CD4-positive, alpha-beta T cell treated with Interleukin-6 for 4 hours (primary cell): ENCODE measurements at regions not wholly inside any gene's neighbourhood (a gene's known extent, or its start where the extent isn't known, plus 50 kb on each side); places are given as distances from the start of the nearest gene placed in this dataset.
A peak's percentile ranks its signal among the peaks of the same experiment; 100 is the strongest.

ENCODE experiments used
- DNase-seq: peaks from one replicate; pipeline ENCODE4 v3.0.0-alpha.2; 2020; ENCODE audit warnings: mixed read lengths

DNA sequence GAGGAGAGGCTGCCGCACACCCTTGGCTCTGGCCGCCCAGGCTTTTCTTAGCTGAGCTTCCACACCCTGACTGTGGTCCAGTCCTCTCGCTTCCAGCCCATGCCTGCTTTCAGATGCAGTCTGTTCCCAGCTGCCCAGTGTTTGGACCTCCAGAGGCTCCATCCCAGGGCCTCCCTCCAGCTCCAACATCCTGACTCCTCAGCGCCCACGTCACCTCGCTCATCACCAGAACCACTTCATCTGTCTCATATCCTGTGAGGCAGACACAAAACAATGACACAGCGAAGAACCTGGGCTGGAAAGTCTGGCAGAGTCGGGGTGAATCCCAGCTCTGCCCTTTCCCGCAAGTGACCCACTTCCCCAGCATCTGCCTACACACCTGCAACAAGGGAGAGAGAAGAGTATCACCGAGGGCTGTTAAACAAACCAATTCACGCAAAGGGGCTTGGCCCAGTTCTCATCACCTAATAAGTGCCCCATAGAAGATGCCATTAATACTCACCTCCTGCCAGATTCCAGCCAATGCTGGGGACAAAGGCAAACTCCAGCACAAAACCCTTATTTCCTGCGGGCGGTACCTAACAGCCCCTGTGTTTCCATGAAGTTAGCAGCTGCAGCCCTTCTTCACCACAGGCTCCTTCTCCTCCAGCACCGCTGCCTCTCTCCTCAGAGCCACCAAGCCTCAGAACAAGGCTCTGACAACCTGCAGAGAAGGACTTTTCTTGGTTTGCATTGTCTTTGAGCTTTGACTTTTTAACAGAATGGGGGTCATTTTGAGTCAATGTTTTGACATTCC lies 133.4 kb upstream of the CDH4 start:
- no peak for DNase-seq

DNA sequence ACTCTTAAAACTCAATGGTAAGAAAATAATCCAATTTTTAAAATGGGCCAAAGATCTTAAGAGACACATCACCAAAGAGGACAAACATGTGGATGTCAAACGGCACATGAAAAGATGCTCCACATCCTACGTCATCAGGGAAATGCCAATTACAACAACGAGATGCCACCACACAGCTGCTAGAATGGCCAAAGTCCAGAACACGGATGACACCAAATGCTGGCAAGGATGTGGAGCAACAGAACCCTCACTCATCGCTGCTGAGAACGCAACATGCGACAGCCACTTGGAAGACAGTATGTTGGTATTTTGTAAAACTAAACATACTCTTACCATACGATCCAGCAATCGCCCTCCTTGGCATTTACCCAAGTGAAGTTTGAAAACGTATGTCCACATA lies 132.8 kb upstream of the CDH4 start:
- no peak for DNase-seq

DNA sequence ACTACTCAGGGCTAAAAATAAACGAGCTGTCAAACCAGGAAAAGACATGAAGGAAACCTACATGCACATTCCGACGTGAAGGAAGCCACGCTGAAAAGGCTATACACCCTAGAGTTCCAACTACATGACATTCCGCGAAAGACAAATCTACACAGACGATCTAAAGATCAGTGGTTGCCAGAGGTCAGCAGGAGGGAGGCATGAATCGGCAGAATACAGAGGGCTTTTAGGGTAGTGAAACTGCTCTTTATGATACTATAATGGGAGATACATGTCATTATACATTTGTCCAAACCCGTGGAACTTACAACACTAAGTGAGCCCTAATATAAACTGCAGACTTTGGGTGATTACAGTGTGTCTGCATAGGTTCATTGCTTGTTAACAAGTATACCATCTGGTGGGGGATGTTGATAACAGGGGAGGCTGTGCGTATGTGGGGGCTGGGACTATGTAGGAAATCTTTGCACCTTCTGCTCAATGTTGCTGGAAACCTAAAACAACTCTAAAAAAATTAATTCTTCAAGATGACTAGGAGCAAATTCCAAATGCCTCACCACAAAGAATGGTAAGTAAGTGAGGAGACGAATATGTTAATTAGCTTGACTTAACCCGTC lies 132.2 kb upstream of the CDH4 start:
- DNase-seq: no peak

DNA sequence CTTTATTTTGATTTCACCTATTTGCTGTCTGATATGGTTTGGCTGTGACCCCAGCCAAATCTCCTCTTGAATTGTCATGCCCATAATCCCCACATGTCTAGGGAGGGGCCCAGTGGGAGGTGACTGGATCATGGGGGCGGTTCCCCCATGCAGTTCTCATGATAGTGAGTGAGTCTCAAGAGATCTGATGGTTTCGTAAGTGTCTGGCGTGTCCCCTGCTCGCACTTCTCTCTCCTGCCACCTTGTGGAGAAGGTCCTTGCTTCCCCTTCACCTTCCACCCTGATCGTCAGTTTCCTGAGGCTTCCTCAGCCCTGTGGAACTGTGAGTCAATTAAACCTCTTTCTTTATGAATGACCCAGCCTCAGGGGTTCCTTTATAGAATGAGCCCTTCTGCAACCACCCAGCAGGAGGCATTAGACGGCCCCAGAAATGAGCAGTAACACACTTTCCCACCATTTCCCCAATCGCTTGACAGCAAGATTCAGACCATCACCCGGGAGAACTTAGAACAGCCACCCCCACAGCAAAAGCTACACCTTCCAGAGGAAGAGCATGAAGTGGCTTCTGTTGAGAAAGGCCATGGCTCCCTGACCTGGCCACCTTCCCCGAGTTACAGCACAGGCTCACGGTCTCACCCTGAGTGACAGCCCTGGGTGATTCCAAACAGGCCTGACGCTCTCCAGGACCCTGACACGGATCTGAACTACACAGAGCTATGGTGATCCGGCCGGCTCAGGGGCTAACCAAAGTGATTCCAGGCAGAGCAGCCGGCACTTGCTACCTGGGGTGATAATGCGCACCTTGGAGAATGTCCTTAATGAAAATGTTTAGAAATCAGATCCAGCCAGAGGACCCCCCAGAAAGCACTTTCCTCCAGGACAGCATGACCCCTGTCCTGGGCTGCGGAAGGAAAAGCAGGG lies 131.2 kb upstream of the CDH4 start:
- peak; percentile 24 for DNase-seq

DNA sequence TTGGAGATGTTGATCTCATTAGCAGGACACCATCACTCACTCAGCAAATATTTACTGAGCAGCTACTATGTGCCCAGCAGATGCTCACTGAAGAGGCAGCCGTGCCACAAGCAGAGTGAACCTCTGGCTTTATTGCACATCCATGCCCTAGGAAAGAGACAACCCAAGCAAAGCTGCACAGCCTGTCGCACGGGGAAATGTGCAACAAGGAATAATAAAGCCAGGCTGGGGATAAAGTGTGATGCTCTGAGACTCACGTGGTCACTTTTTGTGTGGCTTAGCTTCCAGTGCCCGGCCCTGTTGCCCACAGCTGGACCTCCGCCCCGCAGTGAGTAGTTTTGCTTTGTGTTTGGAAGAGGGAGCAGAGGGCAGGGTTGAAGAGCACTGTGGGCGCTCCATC lies 130.4 kb upstream of the CDH4 start:
- no peak for DNase-seq

DNA sequence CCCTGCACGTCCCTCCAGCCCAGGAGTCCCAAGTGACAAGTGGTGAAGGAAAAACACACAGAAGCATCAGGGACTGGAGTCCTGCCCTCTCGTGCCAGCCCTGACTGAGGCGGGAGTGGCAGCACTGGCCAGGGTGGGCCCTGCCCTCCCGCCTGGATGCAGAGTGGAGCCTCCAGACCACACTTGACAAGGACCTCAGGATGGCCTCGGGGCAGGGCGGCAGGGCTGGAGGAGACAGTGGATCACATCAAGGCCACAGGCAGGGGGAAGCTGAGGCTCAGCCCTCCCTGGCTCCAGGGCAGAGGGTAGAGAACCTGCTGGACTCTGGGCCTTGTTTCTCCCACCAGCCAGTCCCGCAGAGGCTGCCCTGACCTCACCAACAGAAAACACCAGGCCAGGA lies 128.8 kb upstream of the CDH4 start:
- no peak for DNase-seq

DNA sequence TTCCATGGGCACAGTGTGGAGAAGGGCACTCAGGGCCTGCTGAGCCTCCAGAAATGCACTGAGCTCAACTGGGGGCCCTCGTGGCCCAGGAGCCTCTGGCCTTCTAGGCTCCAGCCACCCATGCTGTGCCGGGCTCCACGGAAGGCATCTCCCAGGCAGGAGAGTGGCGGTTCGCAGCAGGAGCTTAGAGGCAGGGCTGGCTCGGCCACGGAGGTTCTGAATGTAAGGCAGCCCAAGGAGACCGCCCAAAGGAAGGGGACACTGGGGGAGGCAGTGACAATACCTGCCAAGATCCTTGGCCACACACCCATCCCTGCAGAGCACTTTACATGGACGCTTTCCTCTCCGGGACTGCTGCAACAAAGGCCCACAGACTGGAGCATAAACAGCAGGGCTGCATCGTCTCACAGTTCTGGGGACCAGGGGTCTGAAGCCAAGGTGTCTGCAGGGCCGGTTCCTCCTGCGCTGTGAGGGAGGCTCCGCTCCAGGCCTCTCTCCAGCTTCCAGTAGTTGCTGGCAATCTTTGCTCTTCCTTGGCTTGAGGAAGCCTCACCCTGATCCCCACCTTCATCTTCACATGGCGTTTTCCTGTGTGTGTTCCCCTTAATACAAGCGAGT lies 128.2 kb upstream of the CDH4 start:
- no peak for DNase-seq

DNA sequence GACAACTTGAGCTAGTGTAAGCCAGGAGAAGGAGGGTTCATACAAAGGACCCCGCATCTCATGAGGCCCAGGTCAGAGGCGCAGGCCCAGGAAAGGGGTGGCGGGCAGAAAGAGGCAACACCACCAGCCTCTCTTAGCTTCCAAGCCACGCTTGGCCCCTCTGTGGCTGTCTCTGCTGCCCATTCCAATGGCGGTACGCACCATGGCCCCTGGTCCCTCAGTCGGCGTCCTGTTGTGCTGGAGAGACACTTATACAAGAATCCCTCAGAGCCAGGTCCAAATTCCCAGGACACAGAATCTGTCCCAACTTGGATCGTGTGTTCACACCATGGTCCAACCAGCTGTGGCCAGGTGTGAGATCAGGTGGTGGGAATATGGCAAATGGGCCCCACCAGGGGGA lies 127.0 kb upstream of the CDH4 start:
- DNase-seq: no peak

DNA sequence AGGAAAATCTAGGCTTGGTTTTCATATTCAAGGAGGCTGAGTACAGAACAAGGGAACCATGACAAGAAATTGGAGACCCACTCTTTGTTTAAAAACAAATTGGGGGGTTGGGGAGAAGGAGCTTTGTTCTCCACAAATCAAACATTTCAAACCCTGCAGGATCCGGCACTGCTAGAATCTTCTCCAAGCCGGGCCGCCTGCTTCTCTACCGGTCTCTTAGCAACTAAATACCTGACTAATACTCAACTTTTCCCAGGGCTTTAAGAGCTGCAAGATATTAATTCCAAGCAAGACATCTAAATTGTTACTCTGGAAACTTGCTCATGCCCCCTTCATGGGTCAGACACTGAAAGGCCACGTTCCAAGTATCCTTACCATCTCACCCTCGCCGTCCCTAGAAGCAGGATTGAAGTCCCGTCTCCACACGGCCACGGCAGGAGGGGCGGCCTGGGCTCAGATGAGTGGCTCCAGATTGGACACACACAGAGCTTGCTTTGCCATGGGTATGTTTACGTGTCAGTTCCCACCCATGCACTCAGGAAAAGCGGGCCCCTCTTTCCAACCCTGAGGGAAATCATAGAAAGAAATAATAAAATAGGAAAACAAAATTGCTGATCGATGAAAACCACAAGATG lies 126.4 kb upstream of the CDH4 start:
- DNase-seq: no peak

DNA sequence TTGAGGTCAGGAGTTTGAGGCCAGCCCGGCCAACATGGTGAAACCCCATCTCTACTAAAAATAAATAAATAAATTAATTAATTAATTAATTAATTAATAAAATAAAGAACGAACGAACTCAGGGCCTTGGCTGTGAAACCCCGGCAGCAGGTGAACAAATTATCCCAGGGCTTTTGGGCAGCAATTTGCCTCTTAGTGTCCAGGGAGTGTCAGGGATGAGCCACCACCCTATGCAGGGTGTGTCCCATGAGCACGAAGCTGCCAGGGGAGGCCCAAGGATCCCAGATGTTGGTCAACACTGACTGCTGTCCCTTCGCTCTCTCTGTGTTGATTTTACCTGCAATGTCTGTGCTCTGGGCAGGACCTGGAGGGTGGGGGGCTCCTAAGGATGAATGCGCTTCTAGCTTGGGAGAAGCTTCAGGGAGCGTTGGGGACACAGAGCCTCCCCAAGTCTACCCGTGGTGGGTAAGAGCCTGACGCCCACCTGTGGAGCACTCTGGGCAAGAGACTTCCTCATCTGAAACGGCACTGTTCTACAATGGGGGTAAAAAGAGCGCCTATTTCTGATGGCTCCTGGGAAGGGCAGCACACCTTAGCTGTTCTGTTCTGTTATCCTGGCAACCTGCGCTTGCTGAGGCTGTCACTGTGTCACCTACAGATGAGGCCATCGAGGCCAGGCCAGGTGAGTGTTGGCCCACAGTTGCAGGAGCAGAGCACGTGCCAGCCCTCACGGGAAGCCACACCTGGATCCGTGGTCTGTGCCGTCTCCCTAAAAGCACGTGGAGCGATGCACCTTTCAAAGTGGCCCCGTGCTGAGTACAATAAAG lies 125.5 kb upstream of the CDH4 start:
- no peak for DNase-seq

DNA sequence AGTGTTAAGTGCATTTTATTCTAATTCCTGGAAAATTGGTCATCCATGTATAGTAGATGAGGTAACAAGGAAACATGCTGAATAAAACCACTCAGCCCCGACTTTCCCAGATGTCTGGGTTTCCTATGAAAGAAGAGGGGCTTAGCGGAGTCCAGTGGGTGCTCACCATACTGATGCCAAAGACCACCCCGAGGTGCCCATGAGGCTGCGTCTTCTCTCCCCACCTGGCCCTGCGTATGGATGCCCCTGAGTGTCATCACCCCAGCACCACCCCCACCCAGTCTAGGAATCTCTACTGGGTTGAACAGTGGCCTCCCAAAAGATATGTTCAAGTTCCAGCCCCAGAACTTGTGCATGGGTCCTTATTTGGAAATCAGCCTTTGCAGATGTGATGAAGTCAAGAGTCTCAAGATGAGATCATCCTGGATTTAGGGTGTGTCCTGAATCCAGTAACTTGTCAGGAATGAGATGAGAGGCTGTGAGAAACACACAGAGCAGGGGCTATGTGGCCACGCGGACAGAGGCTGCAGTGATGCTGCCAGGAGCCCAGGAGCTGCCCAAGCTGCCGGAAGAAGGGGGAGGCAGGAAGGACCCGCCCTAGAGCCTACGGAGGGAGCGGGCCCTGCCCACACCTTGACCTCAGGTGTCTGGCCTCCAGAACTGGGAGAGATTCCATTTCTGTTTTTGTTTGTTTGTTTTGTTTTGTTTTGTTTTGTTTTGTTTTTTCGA lies 124.6 kb upstream of the CDH4 start:
- no peak for DNase-seq

DNA sequence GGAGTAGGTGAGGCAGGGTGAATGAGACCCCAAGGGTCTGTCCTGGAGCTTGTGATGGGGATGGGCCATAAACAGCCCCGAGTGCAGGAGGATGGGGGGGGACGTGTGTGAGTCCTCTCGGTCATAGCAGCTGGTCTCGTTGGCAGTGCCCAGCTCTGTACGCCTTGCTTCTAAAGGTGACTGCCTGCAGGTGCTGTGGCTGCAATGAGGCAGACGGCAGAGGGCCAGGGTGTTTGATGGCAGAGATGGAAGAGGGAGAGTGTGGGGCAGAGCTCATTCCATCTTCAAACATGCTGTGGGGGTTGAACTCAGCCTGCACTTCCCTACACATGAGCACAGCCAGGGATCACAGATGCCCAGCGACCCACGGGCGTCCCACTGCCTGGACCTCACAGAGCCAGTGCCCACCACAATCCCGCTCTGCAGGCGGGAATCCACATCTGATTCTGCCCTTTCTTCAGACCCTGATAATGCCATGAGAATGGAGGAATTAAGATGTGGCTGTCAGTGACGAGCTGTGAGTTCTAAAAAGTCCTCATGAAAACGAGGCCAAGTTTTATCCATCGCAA lies 123.3 kb upstream of the CDH4 start:
- DNase-seq: no peak

DNA sequence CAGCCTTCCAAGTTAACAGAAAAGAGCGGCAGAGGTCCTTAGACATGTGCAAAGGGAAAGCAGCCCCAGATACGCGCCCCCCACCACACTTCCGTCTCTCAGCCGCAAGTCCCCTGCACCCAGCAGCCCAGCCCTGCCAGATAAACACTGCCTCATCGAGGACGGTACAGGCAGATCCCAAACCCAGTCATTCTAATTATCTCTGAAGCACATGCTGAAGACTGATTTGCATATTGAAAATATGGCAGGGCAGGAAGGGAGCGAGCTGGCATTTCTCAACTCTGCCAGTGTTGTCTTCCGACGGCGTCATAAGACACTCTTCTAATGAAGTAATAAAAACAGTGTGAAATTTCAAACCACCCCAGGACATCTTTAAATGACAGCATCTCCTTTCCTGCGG lies 122.8 kb upstream of the CDH4 start:
- DNase-seq: no peak

DNA sequence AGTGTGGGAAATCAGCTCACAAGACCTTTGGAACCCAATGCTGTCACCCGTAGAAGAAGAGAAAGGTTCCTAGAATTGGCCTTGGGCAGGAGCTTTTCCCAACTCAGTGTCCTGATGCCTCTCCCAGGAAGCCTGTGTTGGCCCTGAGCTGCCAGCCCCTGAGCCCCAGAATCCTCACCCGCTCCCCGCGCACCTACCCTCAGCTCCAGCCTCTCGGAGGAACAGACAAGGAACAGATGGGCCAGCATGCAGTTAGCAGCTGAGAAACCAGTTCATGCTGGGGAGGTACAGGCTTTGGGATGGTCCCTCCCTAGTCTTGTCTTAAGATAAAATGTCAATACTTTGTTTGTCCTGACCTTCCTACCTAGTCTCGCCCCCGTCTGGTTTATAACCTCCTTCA lies 121.9 kb upstream of the CDH4 start:
- DNase-seq: no peak

DNA sequence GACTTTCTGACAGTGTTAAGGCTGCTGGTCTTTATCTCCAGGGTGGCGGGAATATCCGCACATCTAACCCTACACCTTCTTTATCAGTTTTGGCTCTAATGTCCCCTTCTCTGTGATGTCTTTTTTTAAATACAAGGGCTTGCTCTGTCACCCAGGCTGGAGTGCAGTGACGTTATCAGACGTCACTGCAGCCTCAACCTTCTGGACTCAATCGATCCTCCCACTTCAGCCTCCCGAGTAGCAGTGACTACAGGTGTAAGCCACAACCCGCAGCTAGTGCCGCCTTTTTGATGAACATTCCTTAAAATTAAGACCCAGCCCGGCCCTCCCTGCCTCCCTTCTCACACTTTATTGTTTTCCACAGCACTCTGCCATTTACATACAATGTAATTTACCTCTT lies 120.1 kb upstream of the CDH4 start:
- DNase-seq: no peak

DNA sequence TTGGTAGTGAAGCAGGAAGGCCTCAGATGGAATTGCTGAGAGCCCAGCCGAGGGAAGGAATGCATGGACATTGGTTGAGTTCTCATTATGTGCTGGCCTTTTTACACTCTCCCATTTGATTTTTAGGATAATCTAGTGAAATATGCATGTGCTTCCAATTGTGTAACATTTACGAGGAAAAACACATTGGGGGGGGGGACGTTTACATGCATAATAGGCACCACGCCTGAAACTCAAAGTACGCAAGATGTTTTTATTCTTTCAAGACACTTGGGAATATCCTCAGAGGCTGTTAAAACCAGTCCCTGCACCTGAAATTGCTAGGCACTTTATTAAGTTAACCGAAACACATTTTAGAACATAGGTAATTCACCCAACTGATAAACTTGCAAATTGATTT lies 118.5 kb upstream of the CDH4 start:
- DNase-seq: no peak

DNA sequence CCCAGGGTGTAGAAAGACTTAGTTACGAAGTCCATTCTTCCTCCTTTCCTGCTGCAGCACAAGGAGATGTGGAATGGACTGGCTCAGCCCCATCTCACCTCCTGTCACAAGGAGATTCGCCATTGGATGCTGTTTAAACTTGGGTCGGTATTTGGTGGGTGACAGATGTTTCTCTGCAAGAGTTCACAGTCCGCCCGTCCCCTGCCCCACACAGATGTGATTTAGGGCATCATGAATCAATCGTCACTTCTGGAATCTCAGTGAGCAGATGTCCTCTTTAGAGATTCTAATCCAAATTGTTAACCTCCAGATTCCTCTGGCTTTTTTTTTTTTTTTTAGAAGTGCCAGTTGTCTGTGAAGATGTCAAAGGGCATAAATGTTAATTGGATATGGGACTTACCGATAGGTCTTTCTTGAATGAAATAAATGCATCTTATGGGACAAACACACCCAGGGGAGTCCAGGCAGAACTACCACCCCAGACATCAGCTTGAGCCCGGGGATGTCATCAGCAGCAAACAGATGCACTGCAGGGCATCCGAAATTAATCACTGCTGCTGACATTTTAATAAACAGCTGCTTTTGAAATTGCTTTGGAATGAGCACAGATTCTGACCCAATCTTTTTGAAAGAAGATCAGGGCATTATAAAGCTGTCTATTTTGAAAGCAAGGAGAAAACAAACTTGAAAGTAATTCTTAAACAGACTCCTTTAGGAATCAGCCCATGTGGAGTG lies 117.6 kb upstream of the CDH4 start:
- no peak for DNase-seq

DNA sequence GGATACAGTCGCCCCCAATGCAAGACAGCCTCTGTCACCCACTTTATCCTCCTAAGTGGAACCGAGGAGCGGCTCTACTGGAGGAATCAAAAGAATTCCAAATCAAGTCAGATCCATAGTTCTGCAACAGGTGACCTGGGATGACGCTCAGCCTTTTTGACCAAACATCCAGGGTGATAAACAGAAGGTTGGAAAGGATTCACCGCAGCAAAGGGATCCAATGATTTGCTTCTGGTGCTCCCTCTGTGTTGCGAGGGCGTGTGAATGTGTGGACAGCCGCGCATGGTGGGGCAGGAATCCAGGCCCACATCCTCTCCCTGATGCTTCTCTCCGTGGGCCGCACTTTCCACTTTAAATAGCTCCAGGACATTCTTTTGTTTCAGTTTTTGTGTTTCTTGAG lies 116.8 kb upstream of the CDH4 start:
- DNase-seq: no peak

DNA sequence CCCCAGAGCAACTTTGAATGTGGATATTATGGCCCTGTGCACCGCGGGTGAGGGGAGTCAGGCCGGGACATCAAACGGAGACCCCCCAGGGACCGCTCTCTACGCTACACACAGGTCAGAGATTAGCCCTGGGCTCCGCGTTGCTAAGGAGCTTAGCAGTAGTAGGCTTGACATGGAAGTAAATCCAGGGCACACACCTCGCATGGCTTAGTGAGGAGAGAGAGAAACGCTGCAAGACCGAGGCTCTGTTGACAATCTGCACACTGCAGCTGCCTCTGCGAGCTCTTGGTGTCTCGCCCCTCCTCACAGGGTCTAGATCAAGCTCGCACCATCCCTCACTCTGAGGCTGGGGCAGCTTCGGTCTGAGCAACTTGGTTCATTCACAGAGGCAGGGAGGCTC lies 116.1 kb upstream of the CDH4 start:
- no peak for DNase-seq

DNA sequence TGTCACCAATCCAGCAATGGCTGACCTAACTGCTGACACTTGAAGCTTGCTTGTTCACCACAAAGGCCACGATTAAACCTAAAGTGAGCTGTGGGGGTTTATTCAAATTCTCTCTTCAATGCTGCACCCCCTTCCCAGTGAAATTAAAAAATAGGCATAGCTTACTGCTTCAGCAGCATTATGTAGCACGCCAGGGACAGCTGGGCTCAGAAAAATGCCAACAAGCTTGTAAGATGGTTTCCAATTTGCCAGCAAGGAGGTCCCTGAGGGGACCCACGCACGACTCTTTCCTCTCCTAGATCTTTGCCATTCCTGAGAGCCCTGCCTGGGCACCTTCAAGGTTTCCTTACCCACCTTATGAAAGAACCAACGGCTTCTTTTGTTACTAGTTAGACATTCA lies 113.5 kb upstream of the CDH4 start:
- no peak for DNase-seq
